ENCODE measurements at regions not wholly inside any gene's neighbourhood (a gene's known extent, or its start where the extent isn't known, plus 50 kb on each side); places are given as distances from the start of the nearest gene placed in this dataset.
"Not testable (repeated sequence)": the region's sequence is repeated elsewhere in the genome, so short reads cannot be mapped to it uniquely, and the experiment has no call there.

GRCh38 chr18:43341014-43341413 is 63.7 kb upstream of the SYT4 start:
- no peak for DNase-seq

GRCh38 chr18:43350176-43350575 is 72.9 kb upstream of the SYT4 start:
- no peak for DNase-seq

DNA sequence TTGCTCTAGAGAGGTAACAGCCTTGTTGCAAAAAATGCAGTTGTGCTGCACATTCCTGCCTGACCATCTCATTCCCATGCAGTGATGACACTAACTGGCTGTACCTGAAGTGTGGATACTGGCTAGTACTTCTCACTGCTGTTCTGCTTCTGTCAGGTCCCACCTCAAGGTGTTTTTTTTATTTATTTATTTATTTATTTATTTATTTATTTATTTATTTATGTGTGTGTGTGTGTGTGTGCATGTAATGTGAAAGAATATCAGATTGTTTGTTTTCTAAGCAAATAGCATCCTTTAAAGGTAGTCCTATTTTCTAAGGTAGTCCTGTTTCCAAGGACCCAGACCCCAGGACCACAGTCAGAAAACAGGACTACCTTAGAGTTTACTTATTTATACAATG is 87.2 kb upstream of the SYT4 start:
- no peak for DNase-seq

DNA sequence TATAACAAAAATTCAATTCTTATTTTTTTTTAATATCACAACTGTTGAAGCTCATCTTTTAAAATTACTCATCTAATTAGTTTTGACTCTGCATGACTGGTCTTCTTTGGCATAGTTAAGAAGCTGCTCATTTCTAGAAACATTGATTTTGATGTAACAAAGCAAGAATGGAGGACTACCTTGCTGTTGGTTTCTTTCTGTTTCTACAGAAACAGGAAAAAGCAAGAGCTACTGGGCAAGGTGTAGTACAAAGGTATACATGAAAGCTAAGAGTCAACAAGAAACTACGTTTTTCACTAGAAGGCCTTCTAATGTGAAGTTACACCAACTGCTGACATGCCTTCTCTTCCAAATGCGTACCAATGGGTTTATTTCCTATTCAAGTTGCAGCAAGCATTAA is 90.6 kb upstream of the SYT4 start:
- DNase-seq: no peak

DNA sequence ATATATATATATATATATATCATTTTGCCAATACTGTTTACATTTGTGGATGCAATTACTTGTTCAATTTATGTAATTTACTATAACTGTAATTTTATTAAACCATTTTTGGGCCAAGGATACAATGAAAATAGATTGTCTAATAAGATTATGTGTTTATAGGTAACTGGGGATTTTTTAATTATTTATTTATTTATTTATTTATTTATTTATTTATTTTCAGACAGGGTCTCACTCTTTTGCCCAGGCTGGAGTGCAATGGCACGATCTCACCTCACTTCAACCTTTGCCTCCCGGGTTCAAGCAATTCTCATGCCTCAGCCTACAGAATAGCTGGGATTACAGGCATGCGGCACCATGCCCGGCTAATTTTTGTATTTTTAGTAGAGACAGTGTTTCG is 92.0 kb upstream of the SYT4 start:
- DNase-seq: not testable (repeated sequence)

DNA sequence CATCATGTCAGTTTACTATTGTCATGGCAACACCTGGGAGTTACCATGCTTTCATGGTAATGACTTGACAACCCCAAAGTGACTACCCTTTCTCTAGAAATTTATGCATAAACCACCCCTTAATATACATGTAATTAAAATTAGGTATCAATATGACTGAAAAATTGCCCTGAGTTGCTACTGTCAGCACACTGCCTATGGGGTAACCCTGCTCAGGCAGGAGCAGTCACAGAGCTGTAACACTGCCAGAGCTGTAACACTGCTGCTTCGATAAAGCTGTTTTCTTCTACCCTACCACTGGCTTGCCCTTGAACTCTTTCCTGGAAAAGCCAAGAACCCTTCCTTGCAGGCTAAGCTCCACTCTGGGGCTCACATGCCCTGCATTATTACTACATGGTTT is 95.5 kb upstream of the SYT4 start:
- DNase-seq: no peak

GRCh38 chr18:43380104-43380672 is 102.9 kb upstream of the SYT4 start:
- DNase-seq: no peak

DNA sequence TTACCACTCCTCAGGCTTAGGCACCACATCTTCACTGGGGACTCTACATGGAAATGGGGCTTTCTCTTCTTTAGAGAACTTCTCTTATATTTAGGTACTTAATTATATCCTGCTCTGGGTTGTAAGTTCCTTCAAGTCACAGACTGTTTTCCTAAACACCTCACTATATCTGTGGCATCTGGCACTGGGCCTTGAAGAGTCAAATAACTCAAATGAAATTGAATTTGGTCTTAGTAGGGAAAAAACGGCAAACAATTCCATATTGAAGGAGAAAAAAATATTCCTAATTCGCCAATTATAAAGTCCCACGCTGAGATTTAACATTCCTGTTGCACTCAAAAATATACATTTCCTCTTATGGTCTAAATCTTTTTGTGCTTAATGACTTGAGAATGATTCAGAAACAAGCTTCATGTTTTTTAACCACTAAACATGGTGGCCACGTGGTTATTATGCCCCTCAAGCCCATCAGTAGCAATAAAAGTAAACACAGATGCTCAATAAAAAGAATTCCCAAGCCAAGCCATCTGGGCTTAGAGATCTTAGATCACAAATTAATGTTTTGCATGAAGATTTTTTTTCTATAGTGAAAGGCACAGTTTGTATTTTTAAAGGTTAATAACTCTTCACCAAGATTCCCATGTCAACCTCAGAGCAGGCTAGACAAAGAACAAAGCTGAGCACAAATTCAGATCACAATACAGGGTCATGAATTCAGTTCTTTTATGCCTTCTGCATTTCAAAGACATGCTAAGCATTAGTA is 105.5 kb upstream of the SYT4 start:
- DNase-seq: no peak

GRCh38 chr18:43389163-43389562 is 111.9 kb upstream of the SYT4 start:
- DNase-seq: no peak

GRCh38 chr18:43392168-43392567 is 114.9 kb upstream of the SYT4 start:
- no peak for DNase-seq

GRCh38 chr18:43393174-43393573 is 115.9 kb upstream of the SYT4 start:
- no peak for DNase-seq

GRCh38 chr18:43396266-43396665 is 119.0 kb upstream of the SYT4 start:
- DNase-seq: no peak

GRCh38 chr18:43398601-43399000 is 121.3 kb upstream of the SYT4 start:
- no peak for DNase-seq

GRCh38 chr18:43405097-43405496 is 127.8 kb upstream of the SYT4 start:
- no peak for DNase-seq

DNA sequence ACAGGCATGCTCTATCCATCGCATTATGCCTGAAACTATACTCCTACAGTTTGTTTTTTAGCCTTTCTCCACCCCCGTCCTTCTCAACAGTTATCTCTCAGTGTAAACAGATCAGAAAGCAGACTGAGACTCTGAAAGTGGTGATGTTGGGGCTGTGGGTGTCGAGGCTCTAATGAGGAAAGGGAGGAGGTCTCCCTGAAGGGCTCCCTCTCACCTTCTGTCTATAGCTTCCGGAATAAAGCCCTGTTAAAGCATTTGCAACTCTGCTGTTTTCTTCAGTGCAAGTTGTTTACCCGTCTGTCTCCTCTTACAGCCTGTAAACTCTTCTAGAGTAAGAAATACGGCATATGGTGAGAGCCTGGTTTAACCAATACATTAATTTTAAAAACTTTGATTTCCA is 136.7 kb upstream of the SYT4 start:
- no peak for DNase-seq

DNA sequence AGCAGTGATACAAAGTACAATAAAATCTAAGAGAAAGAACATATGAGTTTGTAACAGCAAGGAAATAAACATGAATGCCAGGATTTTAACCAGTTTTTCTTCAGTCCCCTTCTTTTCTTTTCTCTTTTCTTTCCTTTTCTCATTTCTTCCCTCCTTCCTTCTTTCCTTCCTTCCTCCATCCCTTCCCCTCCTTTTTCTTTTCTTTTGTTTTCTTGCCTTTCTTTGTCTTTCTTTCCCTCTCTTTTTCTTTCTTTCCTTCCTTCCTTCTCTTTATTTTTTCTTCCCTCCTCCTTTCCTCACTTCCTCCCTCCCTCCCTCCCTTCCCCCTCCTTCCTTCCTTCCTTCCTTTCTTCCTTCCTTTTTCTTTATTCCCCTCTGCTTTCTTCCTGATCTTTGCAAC is 142.8 kb upstream of the SYT4 start:
- DNase-seq: no peak

GRCh38 chr18:43420950-43421349 is 143.7 kb upstream of the SYT4 start:
- no peak for DNase-seq

DNA sequence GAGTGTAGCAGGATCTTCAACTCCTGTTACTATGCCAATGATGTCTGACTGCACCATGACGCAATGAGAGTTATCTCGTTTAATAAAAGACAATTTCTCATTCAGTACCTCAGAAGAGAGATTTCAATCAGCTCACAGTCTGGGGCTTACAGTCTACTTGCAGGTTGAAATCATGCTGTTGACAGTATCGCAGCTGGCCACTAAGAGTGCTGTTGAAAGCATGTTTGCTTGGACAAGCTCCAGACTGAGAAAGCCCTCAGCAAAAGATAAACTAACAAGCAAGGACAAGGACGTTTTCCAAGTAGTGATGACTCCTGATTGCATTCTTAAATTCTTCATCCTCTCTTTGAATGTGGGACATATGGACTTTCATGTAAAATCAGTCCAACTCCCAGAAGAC is 145.2 kb upstream of the SYT4 start:
- no peak for DNase-seq

- DNase-seq: no peak
Measured at GRCh38 chr18:43435851-43436250, 158.6 kb upstream of the SYT4 start.

DNA sequence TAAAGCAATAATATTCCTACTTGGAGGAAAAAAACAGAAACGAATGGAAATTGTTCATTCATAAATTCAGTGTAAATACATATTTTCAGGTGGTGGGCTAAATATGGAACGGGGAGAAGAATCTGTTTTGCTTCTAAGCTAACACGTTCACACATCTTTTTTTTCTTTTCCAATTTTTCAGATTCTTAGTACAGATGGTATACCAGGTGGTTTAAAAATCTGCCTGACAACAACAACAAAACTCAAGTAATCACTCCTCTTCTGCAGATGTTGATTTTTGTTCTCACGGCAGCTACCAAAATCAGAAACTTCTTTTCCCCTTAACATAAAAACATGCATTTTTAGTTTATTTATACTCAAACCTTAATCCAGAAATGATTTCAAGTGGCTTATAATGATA is 164.8 kb upstream of the SYT4 start:
- no peak for DNase-seq

GRCh38 chr18:43442571-43442970 is 165.3 kb upstream of the SYT4 start:
- DNase-seq: no peak

- no peak for DNase-seq
Measured at GRCh38 chr18:43465483-43465882, 188.2 kb upstream of the SYT4 start.

- no peak for DNase-seq
Measured at GRCh38 chr18:43471873-43472272, 194.6 kb upstream of the SYT4 start.

GRCh38 chr18:43481069-43481468 is 203.8 kb upstream of the SYT4 start:
- DNase-seq: no peak

DNA sequence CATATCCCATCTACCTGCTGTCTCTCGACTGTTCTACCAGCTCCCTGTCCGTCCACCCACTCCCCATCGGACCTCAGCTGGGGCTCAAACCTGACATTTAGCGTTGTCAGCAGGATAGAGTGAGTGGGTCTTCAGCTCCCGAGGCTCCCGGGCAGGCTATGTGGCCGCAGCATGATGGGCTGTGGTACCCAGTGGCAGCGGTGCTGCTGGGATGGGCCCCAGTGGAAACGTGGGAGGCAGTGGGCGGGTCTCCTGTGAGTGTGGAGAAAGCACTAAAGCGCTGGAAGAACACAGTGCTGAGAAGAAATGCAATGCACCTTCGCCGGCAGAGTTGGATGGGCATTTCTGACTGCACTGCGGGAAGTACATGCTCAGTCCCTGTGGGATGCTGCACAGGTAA is 204.8 kb upstream of the SYT4 start:
- DNase-seq: no peak

All from SIG-M5 (cell line).